ENCODE measurements at regions not wholly inside any gene's neighbourhood (a gene's known extent, or its start where the extent isn't known, plus 50 kb on each side); places are given as distances from the start of the nearest gene placed in this dataset.

DNA sequence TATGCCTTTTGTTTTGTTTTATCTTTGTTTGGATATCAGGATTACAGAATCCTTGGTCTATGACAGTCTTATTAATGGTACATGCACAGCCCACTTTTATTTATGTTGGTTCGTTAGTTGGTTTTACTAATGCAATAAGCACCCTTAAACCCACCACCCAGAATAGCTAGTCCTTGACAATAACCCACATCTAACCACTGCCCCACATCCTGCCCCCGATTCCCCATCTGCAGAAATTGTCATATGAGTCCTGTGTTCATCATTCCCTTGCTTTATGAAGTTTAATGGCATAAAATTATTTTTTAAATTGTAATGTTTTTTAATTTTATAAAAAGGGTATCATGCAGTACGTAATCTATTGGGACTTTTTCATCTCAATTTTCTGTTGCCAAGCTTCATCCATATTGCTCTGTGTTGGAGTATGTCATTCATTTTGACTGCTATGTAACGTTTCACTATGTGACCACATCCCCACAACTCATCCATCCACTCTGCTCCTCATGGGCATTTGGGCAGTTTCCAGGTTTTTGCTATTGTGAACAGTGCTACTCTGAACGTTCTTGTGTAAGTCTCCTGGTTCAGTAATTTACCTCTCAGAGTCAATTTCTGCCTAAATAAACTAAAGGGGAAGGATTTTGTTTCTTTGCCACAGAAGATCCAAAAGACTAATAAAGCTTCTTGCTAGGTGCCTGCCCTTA lies 150.4 kb downstream of the MRPL14 start:
- TF ChIP-seq SIN3A (IDR thresholded peaks at IDR 0.05; ENCODE audit: borderline replicate concordance, insufficient read depth, low read length) (no peak), POLR2AphosphoS5 (IDR thresholded peaks at IDR 0.05; ENCODE audit: low read depth, low read length) (no peak)

Data from PFSK-1 (cell line).